Gastroesophageal sphincter (tissue), 3 donors: ENCODE measurements at regions not wholly inside any gene's neighbourhood (a gene's known extent, or its start where the extent isn't known, plus 50 kb on each side); places are given as distances from the start of the nearest gene placed in this dataset.

Source experiments
- CTCF ChIP-seq, 4 experiments: fragments of 200-600 bp in 2 of 4; fragments of 450-650 bp in 2 of 4; sonication (generic) in 1 of 4; IDR thresholded peaks; one replicate each; pipeline ENCODE4 v1.5.1; 2017 to 2019; ENCODE audit warnings: antibody characterized with exemption in 4 of 4, mild to moderate bottlenecking in 2 of 4, moderate library complexity in 2 of 4
- POLR2A ChIP-seq, 2 donors: fragments of 450-650 bp; IDR thresholded peaks; one replicate each; pipeline ENCODE4 v1.6.1; 2017; ENCODE audit warnings: antibody characterized with exemption in 2 of 2, mild to moderate bottlenecking in 2 of 2, moderate library complexity in 1 of 2
- POLR2AphosphoS5 ChIP-seq: sonication (generic); formaldehyde crosslinking; IDR thresholded peaks from one replicate; pipeline ENCODE4 v1.6.1; 2017; ENCODE audit warnings: antibody characterized with exemption

- no peak for TF ChIP-seq CTCF (IDR thresholded peaks at IDR 0.05)
- no peak for TF ChIP-seq POLR2AphosphoS5
- no peak for TF ChIP-seq POLR2A (IDR thresholded peaks at IDR 0.05)
These were observed 488.4 kb downstream of the ACTR3B start for GRCh38 chr7:153247926-153248325.
